ENCODE measurements at regions not wholly inside any gene's neighbourhood (a gene's known extent, or its start where the extent isn't known, plus 50 kb on each side); places are given as distances from the start of the nearest gene placed in this dataset.

- TF ChIP-seq, protein P1, sequence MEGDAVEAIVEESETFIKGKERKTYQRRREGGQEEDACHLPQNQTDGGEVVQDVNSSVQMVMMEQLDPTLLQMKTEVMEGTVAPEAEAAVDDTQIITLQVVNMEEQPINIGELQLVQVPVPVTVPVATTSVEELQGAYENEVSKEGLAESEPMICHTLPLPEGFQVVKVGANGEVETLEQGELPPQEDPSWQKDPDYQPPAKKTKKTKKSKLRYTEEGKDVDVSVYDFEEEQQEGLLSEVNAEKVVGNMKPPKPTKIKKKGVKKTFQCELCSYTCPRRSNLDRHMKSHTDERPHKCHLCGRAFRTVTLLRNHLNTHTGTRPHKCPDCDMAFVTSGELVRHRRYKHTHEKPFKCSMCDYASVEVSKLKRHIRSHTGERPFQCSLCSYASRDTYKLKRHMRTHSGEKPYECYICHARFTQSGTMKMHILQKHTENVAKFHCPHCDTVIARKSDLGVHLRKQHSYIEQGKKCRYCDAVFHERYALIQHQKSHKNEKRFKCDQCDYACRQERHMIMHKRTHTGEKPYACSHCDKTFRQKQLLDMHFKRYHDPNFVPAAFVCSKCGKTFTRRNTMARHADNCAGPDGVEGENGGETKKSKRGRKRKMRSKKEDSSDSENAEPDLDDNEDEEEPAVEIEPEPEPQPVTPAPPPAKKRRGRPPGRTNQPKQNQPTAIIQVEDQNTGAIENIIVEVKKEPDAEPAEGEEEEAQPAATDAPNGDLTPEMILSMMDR (IDR thresholded peaks at IDR 0.05) = no peak
- TF ChIP-seq POLR2AphosphoS5 (IDR thresholded peaks at IDR 0.05) = no peak
These were observed 534.7 kb downstream of the ANKRD50 start for GRCh38 chr4:124177647-124178425.

All from upper lobe of left lung (tissue), 4 donors.